Occipital lobe (tissue), 1 donor: ENCODE measurements at regions not wholly inside any gene's neighbourhood (a gene's known extent, or its start where the extent isn't known, plus 50 kb on each side); places are given as distances from the start of the nearest gene placed in this dataset.
A peak's percentile ranks its signal among the peaks of the same experiment; 100 is the strongest.
"Not testable (repeated sequence)": the region's sequence is repeated elsewhere in the genome, so short reads cannot be mapped to it uniquely, and the experiment has no call there.

ENCODE experiments used
- DNase-seq: peaks from one replicate; lab custom pipeline; 2025; lab: John Stamatoyannopoulos, UW

- DNase-seq = peak; percentile 39
These were observed 147.4 kb upstream of the EGLN3 start for GRCh38 chr14:34098045-34098984.

GRCh38 chr14:34097644-34098043, 146.8 kb upstream of the EGLN3 start:
- DNase-seq = no peak

- no peak for DNase-seq
These were observed 143.5 kb upstream of the EGLN3 start for GRCh38 chr14:34094384-34094783.

GRCh38 chr14:34093883-34094282, 143.0 kb upstream of the EGLN3 start:
- DNase-seq = no peak

GRCh38 chr14:34090451-34090850, 139.6 kb upstream of the EGLN3 start:
- DNase-seq = no peak

GRCh38 chr14:34088914-34089313, 138.0 kb upstream of the EGLN3 start:
- DNase-seq = no peak

GRCh38 chr14:34087571-34087970, 136.7 kb upstream of the EGLN3 start:
- DNase-seq = no peak

- no peak for DNase-seq
These were observed 135.4 kb upstream of the EGLN3 start for GRCh38 chr14:34086223-34086757.

- no peak for DNase-seq
These were observed 134.8 kb upstream of the EGLN3 start for GRCh38 chr14:34085695-34086094.

- no peak for DNase-seq
These were observed 130.8 kb upstream of the EGLN3 start for GRCh38 chr14:34081576-34082136.

GRCh38 chr14:34081101-34081575, 130.3 kb upstream of the EGLN3 start:
- no peak for DNase-seq

- not testable (repeated sequence) for DNase-seq
These were observed 128.8 kb upstream of the EGLN3 start for GRCh38 chr14:34079643-34080042.

- no peak for DNase-seq
These were observed 127.4 kb upstream of the EGLN3 start for GRCh38 chr14:34078117-34078743.

GRCh38 chr14:34075826-34076225, 125.0 kb upstream of the EGLN3 start:
- no peak for DNase-seq

- no peak for DNase-seq
These were observed 124.3 kb upstream of the EGLN3 start for GRCh38 chr14:34075042-34075744.

GRCh38 chr14:34072921-34073320, 122.0 kb upstream of the EGLN3 start:
- no peak for DNase-seq

- no peak for DNase-seq
These were observed 121.5 kb upstream of the EGLN3 start for GRCh38 chr14:34072401-34072800.

GRCh38 chr14:34070917-34071407, 120.1 kb upstream of the EGLN3 start:
- no peak for DNase-seq

GRCh38 chr14:34069854-34070582, 119.1 kb upstream of the EGLN3 start:
- DNase-seq = no peak

GRCh38 chr14:34067587-34067986, 116.7 kb upstream of the EGLN3 start:
- DNase-seq = no peak
